HCT116 (cell line): ENCODE measurements at regions not wholly inside any gene's neighbourhood (a gene's known extent, or its start where the extent isn't known, plus 50 kb on each side); places are given as distances from the start of the nearest gene placed in this dataset.

Experiments
- CTCF ChIP-seq, 3 experiments: fragments of 200-600 bp in 1 of 3; sonication (generic) in 1 of 3; IDR thresholded peaks in 2 of 3; conservative IDR thresholded peaks in 1 of 3; 2 replicates each; pipeline ENCODE4 v1.5.1; 2012 to 2017; ENCODE audit warnings: low read depth in 2 of 3, low read length in 2 of 3, antibody characterized with exemption in 1 of 3, borderline replicate concordance in 1 of 3, control low read depth in 1 of 3, mild to moderate bottlenecking in 1 of 3, mixed read lengths in 1 of 3, mixed run types in 1 of 3, moderate library complexity in 1 of 3; ENCODE audit not compliant: insufficient read depth in 1 of 3
- YY1 ChIP-seq: IDR thresholded peaks from 2 replicates; pipeline ENCODE4 v1.6.1; 2011; ENCODE audit warnings: low read length, low read depth, moderate library complexity, mild to moderate bottlenecking; ENCODE audit not compliant: insufficient replicate concordance; ENCODE audit errors: extremely low read depth

DNA sequence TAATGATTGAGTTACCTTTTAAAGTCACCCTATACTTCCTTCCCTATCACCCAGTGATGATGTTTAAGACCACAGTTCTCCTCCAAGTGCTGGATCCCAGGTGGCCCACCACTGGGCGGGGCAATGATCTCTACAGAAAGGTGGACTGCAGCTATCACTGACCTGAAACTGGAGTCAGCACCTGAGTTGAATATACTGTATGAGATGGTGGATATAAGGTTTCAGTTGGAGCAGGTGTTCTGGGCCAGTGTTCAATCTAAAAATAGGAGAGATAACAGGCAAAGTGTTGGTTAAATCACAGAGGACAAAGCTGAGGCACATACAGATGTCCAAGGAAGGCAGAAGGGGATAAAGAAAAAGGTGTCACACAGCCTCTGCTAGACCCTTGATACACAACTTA is 96.6 kb downstream of the SIPA1L2 start:
- TF ChIP-seq YY1 (no peak), CTCF (IDR thresholded peaks at IDR 0.05 in 2 of 3, conservative IDR thresholded peaks at IDR 0.05 in 1 of 3; ENCODE audit: borderline replicate concordance in 1 of 3, insufficient read depth in 1 of 3, low read depth in 2 of 3, low read length in 2 of 3) (no peak)
